HG03378 (cell line): ENCODE measurements at regions not wholly inside any gene's neighbourhood (a gene's known extent, or its start where the extent isn't known, plus 50 kb on each side); places are given as distances from the start of the nearest gene placed in this dataset.
"Not testable (repeated sequence)": the region's sequence is repeated elsewhere in the genome, so short reads cannot be mapped to it uniquely, and the experiment has no call there.

Experiments used
- ATAC-seq: cut with Tn5 transposase; IDR thresholded peaks from one replicate; pipeline ENCODE4 v1.9.1; 2021; ENCODE audit warnings: mild to moderate bottlenecking, moderate library complexity; ENCODE audit not compliant: unreplicated experiment

DNA sequence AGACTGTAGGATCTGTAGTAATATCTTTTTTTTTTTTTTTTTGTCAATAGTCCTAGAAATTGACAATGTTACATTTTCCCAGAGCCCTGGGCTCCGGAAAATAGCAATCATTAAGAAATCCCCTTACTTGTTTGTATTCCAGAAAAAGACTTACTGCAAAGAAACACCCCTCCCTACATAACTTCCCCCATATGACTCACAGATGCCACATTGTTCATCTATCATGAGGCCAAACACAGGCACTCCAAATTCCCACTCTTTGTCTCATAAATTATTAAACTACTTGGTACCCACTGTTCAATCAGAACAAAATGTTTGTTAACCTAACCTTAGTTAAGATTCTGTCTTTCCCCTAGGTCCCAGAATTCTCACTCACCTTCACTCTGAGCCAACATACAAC is 53.5 kb downstream of the TEX51 start:
- no peak for ATAC-seq

DNA sequence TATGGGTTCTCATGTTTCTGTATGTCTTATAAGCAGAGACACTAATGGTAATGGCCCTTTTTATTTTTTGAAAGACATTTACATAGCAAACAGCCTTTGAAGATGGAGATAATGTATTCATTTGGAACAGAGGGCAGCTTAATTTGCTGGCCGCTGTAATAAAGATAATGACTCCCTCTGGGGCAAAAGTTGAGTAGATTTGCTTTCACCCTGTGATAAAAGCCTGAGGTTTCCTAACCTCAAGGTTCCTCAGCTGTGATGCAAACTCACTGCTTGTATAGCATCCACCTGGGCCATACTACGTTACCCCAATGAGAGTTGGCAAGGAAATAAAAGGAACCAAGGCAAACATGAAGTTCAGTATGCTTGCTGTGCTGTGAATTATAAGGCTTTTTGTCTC is 54.8 kb downstream of the TEX51 start:
- no peak for ATAC-seq

DNA sequence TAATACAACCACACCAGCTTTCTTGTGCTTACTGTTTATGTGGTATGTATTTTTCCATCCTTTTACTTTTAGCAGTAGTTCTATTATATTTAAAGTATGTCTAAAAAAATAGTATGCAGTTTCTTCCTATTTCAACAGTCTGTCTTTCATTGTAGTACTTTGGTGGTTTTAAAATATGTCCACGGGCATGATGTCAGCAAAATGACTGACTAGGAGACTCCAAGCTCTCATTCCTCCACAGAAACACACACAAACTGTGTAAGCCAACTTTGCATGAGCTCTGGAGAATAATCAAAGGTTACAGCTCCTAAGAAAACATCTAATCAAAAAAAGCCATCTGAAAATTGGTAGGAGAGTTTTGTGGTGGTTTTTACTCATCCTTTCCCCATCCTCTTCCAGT is 56.1 kb downstream of the TEX51 start:
- ATAC-seq, result no peak

DNA sequence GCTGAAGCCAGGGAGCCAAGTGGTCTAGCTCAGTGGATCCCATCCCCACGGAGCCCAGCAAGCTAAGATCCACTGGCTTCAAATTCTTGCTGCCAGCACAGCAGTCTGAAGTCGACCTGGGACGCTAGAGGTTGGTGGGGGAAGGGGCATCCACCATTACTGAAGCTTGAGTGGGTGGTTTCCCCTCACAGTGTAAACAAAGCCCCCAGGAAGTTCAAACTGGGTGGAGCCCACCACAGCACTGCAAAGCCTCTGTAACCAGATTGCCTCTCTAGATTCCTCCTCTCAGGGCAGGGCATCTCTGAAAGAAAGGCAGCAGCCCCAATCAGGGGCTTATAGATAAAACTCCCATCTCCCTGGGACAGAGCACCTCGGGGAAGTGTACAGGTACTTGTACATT is 58.1 kb downstream of the TEX51 start:
- ATAC-seq, result not testable (repeated sequence)

DNA sequence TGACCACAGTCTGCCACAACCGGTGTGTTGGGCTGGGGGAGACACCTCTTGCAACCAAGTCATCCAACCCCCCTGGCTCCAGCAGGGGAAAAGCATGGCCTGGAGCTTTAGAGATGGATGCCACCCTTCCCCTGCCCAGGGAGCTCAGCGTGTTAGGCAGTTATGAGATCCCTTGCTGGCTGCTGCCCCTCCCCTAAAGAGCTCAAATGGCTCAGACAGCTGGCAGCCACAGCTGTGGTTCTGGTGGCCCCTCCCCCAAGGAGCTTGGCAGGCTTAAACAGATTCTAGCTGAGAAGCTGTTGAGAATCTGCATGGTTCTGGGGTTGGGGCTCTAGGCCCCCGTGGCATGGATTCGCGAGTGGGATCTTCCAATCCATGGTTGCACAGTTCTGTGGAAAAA is 64.7 kb downstream of the TEX51 start:
- no peak for ATAC-seq

DNA sequence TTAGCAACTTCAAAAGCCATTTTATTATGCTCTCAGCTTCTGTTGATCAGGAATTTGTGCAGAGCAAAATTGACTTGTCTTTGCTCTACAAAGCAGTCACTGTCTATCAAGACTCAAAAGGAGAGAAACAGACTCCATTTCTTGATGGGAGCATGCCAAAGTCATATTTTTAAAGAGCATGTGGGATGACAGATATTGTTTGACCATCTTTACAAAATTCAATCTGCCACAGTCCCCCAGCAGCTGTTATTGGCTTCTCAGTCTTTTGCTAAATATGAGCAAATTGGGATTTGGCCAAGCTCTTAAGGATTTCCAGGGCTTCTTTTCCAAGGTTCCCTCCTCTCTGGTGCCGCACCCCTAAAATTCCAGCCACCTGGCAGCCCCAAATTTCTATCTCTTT is 67.9 kb downstream of the TEX51 start:
- no peak for ATAC-seq

DNA sequence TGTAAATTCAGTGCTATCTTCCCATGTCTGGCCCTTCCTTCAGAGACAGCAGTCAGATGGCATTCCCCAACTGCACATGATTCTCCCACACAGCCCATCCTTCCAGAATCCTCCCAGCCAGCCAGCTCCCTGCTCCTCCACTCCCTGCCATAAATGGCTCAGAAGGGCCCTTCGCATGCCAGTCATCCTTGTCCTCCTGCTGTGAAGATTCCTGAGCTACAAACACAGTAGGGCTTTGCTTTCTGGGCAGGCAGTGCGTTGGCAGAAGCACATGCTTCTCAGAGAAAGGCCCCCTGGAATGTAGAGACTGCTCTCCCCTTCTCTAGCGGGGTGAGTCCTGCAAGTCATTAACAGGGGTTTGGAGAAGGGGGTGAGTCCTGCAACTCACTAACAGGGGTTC is 71.9 kb downstream of the TEX51 start:
- ATAC-seq, result no peak

DNA sequence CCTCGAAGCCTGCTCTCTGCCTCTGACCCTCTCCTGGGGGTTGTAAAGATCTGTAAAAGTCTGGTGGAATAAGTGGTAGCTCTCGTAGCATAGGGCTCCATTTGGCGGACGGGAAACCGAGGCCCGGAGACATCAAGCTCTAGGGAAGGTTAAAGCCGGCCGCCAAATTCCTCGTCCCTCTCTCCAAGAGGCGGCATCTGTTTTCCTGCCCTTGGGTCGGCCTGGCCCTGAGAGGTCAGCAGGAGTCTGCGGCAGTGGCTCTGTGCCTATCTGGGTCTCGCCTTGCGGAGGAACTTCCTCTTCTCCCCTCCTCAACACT is 72.4 kb downstream of the TEX51 start:
- no peak for ATAC-seq

DNA sequence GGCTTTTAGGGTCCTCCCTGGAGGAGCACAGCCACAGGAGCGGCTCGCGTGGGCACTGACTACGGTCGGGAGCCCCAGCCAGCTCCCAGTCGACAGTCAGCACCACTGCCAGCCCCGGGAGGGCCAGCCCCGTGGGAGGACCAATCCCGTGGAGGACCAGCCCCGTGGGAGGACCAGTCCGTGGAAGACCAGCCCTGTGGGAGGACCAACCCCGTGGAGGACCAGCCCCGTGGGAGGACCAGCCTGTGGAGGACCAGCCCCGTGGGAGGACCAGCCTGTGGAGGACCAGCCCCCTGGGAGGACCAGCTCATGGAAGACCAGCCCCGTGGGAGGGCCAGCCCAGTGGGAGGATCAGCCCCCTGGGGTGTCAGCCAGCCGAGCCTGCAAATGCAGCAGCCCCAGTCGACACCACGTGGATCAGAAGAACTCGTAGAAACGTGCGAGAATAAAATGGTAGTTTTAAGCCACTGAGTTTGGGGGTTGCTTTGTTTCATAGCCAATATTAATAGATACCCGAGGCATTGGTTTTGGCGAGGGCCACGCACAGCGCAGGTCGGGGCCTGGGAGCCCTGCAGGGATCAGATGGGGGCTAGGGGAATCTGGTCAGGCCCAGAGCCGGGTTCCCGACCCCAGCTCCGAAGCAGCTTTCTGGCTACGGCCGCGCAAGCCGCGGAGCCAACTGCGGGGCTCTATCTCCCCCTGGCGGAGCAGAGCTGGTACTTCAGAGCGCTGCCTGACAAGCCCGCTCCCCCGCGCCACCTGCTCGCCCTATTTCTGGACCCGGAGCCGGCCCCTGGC is 73.0 kb downstream of the TEX51 start:
- ATAC-seq, result peak; percentile 88

DNA sequence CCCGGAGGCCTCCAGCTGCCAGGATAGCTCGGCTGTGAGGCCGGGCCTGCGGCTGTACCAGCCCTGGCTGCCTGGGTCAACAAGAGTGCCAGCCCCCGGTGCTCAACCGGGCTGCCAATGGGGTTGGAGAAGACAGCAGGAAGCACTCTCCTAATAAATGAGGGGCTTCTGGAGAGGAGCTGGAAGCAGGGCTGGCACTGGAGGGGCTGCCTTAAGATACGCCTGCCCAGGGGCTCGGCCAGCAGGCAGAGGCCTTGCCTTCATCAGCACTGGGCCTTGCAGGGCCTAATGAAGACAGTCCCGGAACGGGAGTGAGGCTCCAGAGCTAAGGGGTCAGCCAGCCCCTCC is 73.6 kb downstream of the TEX51 start:
- ATAC-seq, result no peak

DNA sequence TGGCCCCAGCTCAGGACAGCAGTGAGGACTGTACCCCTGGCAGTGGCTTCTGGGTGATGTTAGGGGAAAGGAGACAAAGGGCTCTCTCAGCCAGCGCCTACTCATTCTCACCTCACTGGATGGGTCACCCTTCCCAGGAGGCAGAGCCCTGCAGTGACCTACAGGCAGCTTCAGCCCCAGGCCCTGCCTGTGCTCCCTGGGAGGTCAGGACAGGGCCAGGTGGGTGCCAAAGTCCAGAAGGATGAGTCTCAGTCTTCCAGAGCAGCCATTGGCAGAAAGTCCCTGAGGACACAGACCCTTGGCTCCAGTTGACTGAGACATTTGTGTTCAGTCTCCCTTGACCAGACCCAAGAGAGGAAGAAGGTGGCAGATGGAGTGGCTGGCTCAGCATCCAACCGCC is 75.1 kb downstream of the TEX51 start:
- no peak for ATAC-seq

DNA sequence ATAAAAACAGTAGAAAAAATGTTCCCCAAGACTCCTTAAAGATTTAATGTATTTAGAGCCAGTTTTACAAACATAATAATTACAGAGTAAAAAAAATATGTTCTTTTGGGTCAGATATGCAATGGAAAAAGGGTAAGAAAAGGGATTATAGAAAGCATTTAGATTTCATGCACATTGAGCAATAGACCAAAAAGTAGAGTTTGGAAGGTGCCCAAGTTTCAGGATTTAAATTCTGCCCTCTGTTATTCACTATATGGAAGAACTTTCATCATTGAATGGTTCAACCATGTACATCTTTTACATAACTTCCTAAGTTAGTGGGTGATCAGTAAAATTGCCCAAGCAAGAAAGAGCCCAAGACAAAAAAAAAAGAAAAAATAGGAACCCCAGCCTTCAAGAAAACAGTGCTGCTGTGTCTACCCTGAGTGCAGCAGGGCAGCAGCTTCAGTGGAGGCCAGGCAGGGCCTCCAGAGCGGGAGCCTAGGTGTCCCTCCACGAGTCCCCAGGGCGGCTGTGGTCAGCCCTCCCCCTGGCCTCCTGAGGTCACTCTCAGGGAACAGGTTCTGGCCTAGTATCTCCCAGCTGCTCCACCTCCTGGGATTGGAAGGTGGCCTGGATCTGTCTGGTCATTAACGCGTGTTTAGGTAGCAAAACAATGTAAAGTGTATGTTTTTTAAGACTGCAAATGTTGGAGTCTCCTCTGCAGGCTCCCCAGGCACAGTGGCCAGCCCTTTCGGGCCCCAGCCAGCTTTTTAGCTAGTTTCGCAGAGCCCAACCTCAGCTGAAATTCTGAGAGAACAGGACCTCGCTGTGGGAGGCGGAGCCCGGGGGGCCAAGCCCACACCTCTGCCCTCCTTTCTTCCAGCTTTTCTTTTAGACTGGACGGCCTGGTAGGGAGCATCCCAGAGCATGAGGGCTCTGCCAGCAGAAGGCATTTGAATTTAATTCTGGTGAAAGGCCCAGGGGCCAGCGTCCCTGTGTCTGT is 77.3 kb downstream of the TEX51 start:
- no peak for ATAC-seq

DNA sequence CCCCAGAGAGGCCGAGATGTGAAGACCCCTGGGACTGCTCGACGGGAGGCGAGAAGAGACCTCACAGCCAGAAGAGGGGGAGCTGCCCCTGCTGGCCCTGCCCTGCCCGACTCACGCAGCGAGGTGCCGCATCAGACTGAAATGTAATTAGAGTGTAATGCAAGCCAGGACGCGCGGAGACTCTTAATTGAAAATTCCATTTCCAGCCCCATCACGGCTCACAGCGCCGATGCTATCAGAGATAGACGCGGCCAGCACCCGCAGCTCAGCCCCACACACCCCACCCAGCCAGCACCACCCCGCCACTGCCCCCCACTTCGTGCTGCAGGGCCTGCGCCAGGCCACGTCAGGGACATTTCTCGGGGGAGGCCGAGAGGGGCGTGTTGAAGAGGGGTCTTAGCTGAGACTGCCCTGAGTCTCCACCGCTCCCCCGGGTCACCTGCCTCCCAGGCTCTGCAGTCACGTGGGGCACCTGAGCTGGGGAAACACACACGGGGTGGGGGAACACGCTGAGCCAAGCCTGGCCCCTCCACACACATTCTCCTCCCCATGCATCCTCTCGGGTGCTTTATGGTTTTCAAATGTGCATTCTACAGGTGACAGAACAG is 78.1 kb downstream of the TEX51 start:
- no peak for ATAC-seq

DNA sequence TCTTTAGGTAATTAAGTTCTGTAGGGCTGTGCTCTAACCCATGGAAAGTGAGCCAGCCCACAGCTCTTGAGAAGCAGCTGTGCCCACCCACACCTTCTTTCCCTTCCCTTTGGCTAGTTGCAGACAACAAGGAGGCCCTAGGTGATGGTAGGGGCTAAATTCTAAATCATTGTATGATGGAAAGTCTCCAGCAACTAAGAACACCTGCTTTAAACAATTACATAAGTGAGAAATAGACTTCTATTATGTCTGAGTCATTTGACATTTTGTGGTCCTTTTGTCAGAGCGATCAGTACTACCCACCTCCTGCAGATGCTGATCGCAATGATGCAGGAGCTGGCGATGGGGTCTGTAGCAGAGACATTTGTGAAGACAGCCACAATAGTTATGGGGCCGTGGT is 79.6 kb downstream of the TEX51 start:
- no peak for ATAC-seq

DNA sequence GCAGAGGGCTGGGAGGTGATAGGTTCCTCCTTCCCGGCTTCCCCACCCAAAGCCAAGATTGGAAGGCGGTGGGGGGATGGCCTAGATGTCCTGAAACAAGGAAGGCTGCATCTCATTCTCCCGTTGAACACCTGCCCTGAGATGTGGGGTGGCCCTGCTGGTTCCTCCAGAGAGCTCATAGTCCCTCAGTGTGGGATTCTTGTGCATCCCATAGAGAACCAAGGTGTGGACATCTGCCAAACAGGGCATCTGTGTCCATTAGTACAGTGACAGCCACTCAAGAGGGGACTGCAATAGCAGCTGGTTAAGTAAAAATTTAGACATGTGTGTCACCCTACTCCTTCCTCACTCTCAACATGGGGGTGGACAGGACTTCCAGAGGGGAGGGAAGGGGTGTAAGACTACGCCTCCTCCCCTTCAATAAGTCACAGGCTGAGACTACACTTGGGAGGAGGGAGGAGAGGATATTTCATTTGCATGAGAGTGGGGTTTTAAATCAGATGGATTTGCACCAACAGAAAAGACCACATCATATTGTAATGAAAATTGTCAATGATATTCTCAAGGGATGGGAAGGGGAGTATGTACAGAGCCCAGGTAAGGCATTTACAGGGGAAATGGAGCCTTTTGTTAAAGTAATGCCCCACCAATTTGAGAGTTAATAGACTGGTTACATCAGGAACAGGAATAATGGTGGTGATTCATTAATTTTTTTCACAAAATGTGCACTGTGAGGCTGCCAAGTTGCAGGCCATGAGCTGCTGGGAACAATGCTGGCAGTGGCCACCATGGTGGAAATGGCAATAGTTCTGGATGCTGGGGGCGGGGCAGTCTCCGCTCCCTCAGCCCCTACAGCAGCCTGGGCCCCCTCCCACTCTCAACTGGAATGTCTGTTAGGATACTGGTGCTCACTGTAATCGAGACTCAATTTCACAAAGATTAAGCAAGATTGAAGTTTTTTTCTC is 80.6 kb downstream of the TEX51 start:
- ATAC-seq, result no peak

DNA sequence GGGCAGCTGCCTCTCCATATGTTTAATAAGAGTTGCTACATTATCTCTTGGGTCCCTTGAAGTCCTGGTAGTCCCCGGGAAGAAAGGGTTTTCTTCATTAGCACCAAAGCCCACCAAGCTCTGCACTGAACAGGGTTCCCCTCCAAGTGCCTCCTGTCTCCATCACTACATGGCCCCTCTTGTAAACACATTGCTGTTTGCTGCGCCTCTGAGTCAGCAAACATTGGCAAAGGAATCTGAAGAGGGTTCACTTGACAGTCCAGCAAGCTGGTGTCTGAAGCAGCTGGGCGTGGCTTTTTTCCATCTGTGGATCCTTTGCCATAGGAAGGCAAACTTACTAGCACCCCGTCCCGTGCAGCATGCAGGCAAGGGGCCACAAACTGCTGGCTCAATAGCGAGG is 82.8 kb downstream of the TEX51 start:
- ATAC-seq, result no peak

DNA sequence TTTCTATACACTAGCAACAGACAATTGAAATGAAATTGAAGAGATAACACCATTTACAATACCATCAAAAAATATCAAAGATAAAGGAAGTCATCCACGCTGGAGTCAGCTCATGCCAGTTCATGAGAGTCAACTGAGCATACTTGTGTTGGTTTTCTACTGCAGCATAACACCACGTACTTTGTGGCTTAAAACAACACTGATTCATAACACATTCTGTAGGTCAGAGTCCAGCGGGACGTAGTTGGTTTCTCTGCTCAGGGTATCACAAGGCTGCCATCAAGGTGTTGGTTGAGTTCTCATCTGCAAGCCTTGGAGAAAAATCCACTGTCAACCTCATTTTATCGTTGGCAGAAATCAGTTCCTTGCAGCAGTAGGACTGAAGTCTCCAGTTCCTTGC is 84.2 kb downstream of the TEX51 start:
- no peak for ATAC-seq

DNA sequence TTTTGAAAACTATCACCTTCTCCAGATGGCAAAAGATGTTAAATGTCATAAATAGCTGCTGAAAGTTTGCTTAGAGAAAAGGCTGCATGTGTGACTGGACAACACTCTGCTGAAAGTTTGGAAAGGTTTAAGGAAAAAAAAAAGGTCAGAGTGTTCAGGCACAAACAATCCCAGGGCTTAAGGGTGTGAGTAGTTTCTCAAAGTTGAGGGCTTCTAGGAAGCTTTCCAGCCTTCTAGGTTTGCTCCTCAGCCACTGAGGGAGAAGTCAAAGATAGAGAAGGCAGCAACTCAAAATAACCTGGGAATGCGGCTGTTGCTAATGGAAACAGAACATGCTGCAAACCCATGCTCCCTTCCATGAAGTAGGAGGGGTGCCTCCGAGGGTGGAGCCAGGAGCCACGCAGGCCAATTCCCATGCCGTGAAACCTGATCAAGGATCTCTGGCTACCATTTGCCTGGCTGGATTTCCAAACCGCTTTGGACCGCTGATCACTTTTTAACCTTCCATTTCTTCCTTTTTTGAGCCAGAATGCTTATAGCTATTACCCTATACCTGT is 88.0 kb downstream of the TEX51 start:
- ATAC-seq, result no peak

DNA sequence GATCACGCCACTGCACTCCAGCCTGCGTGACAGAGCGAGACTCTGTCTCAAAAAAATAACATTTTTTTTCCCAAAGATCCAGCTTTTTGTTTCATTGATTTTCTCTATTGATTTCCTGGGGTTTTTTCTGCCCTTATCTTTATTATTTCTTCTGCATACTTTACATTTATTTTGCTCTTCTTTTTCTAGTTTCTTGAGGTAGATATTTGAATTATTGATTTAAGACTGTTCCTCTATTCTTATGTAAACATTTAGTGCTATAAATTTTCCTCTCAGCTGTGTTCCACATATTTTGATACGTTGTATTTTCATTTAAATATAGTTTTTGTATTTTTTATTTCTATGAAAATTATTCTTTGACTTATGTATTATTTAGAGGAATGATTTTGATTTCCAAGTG is 89.8 kb downstream of the TEX51 start:
- no peak for ATAC-seq

DNA sequence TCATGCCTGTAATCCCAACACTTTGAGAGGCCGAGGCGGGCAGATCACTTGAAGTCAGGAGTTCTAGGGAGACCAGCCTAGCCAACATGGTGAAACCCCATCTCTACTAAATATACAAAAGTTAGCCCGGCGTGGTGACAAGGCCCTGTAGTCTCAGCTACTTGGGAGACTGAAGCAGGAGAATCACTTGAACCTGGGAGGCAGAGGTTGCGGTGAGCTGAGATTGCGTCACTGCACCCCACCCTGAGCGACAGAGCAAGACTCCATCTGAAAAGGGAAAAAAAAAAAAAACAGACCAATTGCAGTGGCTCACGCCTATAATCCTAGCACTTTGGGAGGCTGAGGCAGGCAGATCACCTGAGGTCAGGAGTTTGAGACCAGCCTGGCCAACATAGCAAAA is 90.4 kb downstream of the TEX51 start:
- not testable (repeated sequence) for ATAC-seq
